HG02870 (cell line): ENCODE measurements at regions not wholly inside any gene's neighbourhood (a gene's known extent, or its start where the extent isn't known, plus 50 kb on each side); places are given as distances from the start of the nearest gene placed in this dataset.

Experiments used
- ATAC-seq: cut with Tn5 transposase; IDR thresholded peaks from one replicate; pipeline ENCODE4 v1.9.1; 2021; ENCODE audit warnings: mild to moderate bottlenecking, moderate library complexity; ENCODE audit not compliant: unreplicated experiment

DNA sequence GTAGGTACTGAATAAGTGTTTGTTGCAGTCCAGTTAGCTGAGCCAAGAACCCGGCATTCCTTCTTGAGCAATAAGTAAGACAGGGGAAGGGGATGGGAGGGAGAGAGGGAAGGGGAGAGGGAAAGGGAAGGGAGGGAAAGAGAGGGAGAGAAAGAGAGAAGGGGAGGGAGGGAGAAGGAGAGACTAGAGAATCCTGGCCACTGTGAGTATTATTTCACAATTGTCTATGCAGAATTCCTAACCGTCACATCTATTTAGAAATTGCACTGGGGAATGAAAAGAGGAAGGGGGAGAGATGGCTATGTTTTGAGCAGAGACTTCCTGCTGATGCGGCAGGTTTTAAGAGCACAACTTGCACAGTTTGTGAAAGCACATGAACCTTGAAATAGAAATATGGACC, 251.4 kb upstream of the ZMIZ1 start:
- no peak for ATAC-seq

GRCh38 chr10:78817804-78818203, 251.0 kb upstream of the ZMIZ1 start:
- no peak for ATAC-seq

DNA sequence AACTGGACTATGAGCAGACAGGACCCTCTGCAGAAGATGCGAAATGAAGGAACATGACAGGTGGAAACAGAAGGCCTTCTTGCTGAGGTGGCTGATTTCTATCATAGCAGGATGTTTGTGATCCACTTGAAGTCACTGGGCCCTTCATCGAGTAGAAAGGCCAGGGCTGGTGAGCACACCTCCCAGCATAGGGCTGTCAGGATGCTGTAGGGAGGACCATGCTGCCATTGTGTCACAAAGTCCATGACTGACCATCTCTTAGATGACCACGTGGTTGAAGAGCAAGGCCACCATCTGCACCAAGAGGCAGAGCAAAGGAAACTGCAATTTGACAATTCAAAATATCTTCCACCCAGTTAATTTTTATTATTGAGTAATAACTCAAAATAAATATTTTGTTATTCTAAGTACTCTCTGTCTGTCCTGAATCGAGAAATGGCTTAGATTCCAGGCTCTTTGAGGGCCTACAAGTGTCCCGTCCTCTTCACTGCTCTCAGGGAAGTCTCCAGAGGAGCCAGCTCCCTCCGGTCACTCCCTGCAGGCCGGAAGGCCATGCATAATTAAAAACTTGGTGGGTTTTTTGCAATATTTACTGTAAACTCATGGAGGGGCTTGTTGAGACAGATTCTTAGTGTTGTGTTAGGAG, 249.3 kb upstream of the ZMIZ1 start:
- no peak for ATAC-seq

DNA sequence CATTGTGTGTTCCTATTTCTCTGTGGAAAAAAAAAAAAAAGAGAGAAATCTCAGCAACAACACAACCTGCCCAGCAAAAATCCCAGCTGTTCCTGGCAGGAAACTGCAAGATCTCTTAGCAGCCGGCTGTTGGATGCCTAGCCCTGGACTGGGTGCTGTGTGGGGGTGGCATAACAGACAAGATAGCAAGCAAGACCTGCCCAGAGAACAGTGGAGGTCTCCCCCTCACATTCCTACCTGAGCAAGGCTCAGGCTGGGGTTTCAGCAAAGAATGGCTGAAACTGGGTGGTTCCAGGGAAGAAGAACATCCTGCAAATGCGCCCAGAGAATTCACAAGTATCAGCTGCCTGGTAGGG, 248.8 kb upstream of the ZMIZ1 start:
- ATAC-seq: no peak

- no peak for ATAC-seq
Observed at GRCh38 chr10:78821052-78821451, 247.7 kb upstream of the ZMIZ1 start.

- no peak for ATAC-seq
Observed at GRCh38 chr10:78828647-78829539, 239.9 kb upstream of the ZMIZ1 start.

- ATAC-seq: no peak
Observed at GRCh38 chr10:78829565-78829964, 239.2 kb upstream of the ZMIZ1 start.

DNA sequence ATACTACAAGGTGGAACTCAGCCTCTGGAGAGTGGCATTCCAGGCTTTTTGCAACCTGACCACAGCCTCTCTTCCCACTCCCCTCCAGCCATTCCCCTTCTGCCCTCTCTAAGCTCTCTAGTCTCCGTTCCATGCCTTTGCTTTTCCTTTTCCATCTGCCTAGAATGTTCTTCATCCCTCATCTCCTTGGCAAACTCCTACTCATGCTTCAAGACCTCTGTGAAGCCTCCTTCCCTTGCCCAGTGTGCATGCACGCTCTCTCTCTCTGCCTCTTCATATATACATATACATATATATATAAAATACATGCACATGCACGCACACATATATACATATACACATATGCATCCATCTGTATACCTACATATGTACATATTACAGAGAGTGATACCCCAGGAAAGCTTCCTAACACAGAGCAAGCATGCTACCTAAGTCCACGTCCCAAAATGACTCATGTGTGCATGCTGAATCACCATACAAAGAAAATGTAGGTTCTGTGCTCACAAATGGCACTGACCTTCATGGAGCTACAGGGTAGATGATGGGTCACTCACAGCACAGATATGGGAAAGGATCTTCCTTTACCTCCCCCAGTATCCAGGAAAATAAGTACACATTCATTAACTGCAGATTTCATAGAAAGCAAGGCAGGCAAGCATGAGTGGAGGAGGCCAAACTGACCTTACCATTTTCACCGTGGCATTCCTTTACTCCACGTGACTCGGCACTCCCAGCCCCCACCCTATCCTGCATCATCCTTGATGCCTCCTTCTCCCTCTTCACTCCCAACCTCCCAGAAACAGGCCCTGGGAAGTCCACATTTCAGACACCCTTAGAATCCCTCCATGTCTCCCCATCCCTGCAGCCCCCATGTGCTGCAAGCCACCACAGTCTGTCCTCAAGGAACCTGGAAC, 238.4 kb upstream of the ZMIZ1 start:
- no peak for ATAC-seq

DNA sequence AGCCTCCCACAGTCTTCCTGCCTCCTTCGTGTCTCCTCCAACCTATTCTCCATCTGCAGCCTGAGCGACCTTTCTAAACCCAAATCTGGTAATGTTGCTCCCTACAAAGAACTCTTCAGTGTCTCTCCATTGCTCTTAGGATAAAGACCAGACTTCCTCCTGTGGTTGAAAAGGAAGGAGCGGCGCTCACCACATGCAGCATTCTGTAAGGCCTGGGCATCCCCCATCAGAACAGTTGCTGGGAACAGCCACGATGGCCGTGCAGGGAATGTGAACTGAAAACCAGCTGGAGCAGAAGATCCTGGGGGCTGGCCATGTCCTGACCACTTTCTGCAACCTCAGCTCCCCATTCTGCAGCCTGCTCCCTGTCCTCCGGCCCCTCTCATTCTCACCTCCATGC, 237.8 kb upstream of the ZMIZ1 start:
- no peak for ATAC-seq

DNA sequence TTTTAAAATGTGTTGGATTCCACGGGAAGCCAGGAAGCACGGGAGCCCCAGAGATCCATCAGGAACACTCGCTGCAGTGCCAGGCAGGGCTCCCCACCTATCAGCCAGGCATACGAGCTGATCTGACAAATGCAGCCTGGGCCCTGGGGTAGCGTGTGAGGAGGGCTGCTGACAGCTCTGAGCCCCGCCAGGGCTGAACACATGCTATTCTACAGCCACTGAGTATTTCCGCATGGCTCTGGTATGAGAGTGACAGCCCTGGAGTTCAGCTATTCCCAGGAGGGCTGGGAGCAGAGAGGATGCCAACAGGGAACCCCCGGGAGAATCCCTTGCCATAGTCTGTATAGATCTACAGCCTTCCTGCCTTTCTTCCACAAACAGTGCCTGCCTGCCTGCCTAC, 237.3 kb upstream of the ZMIZ1 start:
- no peak for ATAC-seq

DNA sequence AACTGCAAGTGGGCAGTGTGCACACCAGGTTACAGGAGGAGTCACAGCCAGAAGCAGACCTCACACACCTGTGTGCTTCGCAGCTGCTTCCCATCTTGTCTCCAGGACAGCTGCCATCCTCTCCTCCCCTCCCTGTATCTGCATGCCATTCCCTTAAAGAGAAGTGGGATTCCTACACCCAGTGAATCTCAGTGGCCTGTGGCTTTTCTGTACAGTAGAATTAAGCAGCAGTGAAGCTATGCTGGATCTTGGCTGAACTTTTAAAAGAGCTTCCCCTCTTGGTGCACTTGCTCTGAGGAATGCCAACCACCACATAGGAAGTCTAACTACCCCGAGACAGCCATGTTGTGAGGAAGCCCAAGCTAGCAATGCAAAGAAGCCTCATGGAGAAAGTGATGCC, 236.5 kb upstream of the ZMIZ1 start:
- no peak for ATAC-seq

DNA sequence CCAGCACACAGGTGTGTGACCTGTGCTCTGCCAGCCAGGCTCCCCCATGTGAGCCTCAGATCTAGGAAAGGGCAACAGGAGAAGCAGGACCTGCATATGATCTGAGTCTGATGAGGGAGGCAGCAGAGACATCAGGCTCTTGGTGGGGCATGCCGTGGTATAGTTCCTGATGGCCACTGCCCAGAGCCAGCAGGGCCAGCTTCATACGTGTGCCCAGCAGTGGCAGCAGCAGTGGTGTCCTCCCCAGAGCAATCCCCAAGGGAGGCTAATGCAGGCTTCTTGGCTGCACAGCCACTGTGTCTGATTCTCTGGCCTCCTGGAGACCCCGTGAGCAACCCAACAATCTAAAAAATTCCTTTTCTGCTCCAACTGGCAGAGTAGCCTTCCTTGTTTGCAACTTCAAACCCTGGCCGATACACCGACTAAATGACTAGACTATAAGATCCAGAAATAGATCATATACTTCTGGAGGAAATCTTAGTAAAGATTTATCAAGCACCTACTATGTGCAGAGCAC, 230.6 kb upstream of the ZMIZ1 start:
- ATAC-seq: no peak

DNA sequence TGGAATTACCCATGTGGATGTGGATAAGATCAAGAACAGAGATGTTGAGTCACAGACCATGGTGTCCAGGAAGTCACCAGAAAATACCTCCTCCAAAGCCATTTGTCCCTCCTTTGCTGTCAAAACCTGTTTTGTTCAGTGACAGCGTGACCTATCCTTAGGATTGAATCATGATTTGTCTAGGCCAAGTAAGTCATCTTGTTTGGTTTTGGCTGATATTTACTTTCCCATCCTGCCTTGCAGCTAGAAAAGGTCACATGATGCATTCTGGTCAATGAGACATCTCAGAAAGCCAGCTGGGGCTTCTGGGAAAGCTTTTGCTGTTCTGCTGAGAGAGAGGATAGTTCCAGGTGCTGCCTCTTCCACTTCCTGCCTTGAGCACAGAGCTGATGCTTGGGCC, 225.3 kb upstream of the ZMIZ1 start:
- ATAC-seq: no peak

DNA sequence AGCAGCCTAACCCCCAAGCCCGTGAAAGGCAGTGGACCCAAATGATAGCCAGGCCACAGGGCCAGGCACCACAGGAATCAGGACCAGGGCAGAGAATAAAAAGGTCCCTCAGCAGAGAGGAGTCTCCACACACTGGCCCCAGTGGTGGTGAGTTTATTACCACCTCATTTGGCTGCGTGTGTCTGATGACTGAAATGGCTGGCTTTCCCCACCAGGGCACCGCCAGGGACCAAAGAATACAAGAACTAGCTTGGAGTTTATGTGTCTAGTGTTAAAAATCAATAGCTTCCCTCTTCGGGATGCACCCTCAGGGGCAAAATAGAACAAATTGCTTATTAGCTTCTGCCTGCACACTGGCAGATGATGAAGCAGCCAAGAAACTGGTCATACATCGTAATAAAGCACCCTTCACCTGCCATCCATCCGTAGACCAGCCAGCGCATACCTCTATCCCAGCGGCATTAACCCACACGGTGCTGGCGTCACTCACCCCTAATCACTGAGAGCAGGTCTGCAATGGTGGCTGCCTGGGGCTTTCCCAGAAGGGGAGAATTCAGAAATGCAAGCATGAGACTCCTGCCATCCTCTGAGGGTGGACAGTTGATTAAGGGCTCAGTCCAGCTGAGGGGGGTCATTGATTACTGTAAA, 223.7 kb upstream of the ZMIZ1 start:
- no peak for ATAC-seq

DNA sequence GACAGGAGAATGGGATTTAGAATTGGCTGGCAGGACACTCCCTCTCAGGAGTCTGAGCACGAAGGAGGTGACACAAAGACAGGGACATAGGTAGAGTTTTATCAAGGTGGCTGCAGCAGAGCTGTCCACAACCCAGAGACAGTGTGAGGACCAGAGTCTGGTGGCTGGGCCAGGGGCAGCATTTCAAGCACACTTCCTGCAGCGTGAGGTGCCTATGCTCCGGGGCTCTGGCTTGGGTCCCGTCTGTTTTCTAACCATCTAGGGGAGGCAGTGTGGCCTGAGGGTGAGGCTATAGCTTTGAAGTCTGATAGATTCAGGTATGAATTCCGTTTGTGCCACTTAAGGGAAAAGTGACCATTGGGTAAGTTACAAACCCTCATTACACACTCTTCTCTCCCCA, 222.7 kb upstream of the ZMIZ1 start:
- ATAC-seq: no peak

DNA sequence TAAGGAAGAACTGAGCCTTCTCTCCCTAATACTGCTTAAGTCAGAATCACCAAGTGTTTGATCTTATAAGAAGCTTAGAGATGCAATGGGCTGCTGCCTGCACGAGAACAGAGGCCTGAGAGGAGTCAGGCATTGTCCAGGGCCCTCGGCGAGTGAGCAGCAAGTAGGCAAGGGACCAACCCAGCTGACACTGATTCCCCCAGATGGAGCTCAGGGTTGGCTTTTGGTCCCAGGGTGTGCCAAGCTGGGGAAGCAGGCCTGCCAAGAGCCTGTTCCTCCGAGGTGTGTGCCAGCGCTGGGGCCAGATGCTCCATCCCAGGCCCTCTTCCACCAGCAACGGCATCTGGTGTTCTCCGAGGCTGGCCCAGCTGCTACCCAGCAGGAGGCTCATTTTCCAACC, 222.0 kb upstream of the ZMIZ1 start:
- ATAC-seq: no peak

DNA sequence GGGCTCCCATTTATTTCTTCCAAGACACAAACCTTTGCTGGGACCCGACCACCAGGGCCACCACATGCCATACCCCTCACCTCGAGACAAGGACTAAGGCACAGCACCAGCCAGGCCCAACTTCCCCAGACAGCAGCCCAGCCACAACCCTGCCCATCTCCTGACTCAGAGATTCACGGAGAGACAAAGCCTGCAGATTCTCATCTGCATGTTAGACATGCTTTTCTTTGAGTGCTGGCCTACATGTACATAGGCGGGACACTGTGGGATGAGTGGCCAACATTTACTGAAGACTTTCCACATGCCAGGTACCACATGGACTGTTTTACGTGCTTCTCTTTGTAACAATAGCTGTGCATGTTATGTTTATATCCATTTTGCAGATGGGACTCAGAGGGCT, 221.3 kb upstream of the ZMIZ1 start:
- no peak for ATAC-seq

DNA sequence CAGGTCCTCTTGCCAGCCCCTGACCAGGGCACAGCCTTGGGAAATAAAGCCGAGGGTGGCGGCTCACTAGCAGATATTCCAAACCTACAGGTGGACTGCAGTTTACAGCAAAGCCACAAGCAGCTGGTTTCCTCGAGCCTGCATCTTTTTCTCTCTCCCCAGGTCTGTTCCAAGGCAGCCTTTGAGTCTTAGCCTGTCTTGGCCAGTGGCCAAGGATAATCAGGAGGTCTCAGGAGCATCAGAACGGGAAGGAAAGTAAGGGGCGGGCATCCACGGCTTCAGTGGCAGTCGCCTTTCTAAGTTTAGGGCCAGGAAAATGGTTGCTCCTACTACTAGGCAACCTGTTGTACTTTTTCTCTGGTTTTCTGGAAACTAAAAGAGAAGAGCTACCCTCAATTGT, 219.7 kb upstream of the ZMIZ1 start:
- no peak for ATAC-seq

- no peak for ATAC-seq
Observed at GRCh38 chr10:78849731-78850130, 219.0 kb upstream of the ZMIZ1 start.

DNA sequence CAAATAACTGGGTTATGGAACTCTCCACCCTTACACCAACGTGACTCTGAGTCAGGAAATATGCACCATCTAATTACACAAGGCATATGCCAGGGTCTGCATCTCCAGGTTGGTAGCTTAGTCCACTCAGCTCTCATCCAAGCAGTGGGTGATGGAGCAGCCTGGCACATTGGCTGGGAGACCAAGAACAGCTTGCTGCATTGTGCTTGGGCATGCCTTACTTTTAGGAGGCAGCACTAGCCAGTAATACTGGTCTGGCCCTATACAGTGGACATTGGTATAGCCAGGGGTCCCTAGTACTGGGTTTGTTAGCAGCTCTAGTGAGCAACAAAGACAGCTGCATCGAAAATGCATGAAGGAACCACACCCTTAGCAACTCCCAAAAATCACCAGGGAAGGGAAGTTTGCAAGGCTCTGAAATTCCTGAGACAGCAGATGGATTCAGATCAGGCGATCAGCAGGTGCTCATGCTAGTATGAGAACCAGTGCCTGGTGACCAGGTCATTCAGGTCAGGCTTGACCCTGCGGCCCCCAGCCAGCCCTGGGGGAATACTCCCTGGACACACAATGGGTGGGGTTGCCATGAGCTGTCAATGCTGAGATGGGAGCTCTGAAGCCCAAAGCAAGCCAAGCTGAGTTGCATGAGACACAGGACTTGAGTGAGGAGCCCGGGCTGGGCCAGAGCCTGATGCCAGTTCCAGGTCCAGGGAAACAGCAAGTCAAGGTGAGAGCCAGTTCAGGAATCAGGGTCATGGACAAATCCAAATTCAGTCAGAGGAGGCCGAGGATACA, 217.9 kb upstream of the ZMIZ1 start:
- no peak for ATAC-seq
